Stimulated activated CD8-positive, alpha-beta memory T cell treated with anti-CD3 and anti-CD28 coated beads, Interleukin-2, amount 100 ng/mL, for 48 hours (primary cell): ENCODE measurements at regions not wholly inside any gene's neighbourhood (a gene's known extent, or its start where the extent isn't known, plus 50 kb on each side); places are given as distances from the start of the nearest gene placed in this dataset.
"Not testable (repeated sequence)": the region's sequence is repeated elsewhere in the genome, so short reads cannot be mapped to it uniquely, and the experiment has no call there.

ENCODE experiments used
- DNase-seq, 2 donors: peaks; one replicate each; pipeline ENCODE4 v3.0.0-alpha.2; 2020; ENCODE audit warnings: low read depth in 2 of 2

- no peak for DNase-seq
Measured at GRCh38 chr2:238521002-238521401, 94.3 kb downstream of the ASB1 start.

DNA sequence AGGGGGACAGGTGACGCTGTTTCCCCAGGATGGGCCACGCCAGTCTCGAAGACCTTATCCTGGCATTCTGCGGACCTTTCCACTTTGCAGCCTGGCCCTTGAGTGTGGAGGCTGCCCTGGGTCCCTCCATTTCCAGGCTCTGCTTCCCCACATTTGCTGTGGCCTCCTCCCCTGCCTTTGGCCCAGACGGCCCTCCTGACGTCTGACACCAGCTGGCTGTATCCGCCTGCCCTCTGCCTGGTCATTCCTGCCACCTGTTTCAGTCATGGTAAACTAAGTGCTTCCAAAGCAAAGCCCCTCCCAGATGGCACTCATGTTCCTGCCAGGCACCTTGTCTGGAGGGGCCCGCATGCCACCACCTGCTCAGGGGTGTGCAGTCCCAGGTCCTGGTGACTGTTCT is 95.1 kb downstream of the ASB1 start:
- no peak for DNase-seq

GRCh38 chr2:238523158-238524110 is 96.7 kb downstream of the ASB1 start:
- no peak for DNase-seq

- no peak for DNase-seq
Measured at GRCh38 chr2:238524426-238524983, 97.8 kb downstream of the ASB1 start.

DNA sequence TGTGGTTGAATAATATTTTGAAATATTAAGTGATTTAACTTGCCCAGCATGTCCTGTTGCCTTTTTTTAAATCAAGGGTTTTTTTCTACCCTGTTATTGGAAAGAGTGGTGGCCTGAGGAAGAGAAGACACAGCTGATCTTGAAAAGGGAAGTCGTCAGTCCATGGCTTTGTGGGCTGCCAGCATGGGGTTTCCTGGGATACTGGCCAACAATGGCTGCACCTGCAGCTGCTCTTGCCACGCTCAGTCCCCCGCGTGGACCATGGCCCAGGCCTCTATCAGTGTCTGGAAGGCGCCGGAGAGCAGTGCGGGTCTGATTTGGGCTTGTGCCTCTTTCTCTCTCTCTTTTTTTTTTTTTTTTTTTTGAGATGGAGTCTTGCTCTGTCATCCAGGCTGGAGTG is 99.3 kb downstream of the ASB1 start:
- no peak for DNase-seq

DNA sequence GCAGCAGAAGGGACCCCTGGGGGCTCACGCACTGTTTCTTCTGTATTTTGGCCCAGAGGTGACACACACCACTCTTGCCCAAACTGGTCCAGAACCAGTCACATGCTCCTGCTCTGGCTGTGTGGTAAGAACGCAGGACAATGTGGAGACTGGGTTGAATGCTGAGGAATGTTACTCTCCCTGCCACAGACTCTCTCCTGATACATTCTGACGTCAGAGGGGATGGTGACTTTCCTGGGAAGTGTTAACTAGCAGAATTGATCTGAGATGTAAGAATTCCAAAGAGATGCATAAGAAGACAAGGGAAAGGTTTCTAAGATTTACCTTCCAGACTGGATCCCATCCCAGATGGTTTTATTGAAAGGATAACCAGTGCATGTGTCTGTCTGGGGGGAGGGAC is 100.8 kb downstream of the ASB1 start:
- no peak for DNase-seq

DNA sequence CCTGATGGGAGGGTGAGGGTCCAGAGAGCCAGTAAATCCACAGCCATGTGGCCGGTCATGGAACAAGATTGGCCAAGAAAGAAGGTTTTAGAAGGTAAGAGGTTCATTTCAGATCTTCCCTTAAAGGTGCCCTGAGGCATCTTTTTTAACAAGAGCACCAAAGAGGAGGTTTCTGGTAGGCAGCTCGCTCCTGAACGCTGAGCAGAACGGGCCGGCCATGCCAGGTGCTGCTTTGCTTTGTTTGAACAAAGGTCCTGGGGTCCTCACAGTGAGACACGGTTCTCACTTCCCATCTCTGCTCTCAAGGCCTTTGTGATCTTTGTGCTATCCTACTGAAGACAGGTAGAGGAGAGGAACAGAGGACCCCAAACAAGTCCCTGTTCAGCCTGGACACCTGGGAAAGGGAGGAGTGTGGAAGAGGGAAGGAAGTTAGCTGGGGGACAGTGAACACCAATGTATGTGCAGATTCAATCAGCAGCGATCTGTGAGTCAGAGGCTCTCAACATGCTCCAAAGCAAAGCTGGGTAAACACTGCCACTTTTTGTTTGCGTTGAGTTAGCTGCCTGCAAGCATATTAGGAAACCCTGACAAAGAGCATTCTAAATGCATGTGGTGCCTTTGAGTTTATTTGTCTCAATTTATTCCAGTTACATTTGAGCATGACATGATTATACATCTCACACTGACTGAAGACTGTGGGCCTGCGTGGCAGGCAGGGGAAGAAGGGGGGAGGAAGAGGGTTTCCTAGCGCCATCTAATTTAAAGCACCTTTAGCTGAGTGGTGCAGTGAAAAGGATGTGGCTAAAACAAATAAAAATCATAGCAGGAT is 102.4 kb downstream of the ASB1 start:
- DNase-seq: no peak

- DNase-seq: not testable (repeated sequence)
Measured at GRCh38 chr2:238531017-238531645, 104.4 kb downstream of the ASB1 start.

DNA sequence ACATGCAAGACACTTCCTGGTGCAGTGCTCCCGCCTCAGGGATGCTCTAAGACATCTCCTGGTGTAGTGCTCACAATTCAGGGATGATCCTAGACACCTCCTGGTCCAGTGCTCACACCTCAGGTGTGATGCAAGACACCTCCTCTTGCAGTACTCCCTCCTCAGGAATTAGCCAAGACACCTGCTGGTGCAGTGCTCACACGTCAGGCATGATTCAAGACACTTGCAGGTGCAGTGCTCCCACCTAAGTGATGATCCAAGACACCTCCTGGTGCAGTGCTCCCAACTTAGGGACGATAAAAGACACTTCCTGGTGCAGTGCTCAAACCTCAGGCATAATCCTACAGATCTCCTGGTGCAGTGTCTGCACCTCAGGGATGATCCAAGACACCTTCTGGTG is 117.0 kb downstream of the ASB1 start:
- not testable (repeated sequence) for DNase-seq

DNA sequence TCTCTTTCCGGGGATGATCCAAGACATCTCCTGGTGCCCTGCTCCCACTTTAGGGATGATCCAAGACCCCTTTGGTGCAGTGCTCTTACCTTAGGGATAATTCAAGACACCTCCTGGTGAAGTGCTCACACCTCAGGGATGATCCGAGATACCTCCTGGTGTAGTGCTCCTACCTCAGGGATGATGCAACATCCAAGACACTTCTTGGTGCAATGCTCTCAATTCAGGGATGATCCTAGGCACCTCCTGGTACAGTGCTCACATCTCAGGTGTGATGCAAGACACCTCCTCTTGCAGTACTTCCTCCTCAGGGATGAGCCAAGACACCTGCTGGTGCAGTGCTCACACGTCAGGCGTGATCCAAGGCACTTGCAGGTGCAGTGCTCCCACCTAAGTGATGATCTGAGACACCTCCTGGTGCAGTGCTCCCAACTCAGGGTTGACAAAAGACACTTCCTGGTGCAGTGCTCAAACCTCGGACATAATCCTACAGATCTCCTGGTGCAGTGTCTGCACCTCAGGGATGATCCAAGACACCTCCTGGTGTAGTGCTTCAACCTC is 122.3 kb downstream of the ASB1 start:
- DNase-seq: no peak

DNA sequence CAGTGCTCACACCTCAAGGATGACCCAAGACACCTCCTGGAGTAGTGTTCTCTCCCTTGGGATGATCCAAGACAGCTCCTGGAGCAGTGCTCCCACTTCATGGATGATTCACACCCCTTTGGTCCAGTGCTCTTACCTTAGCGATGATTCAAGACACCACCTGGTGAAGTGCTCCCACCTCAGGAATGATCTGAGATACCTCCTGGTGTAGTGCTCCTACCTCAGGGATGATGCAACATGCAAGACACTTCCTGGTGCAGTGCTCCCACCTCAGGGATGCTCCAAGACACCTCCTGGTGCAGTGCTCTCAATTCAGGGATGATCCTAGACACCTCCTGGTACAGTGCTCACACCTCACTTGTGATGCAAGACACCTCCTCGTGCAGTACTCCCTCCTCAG is 123.1 kb downstream of the ASB1 start:
- DNase-seq: no peak

DNA sequence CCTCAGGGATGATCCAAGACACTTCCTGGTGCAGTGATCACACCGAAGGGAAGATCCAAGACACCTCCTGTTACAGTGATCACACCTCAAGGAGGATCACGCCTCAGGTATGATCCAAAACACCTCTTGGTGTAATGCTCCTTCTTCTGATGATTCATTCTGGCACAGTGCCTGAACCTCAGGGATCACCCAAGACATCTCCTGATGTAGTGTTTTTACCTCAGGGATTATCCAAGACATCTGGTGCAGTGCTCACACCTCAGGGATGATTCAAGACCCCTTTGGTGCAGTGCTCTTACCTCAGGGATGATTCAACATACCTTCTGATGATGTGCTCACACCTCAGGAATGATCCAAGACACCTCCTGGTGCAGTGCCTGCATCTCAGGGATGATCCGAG is 124.4 kb downstream of the ASB1 start:
- DNase-seq: no peak

GRCh38 chr2:238552226-238552625 is 125.5 kb downstream of the ASB1 start:
- no peak for DNase-seq

DNA sequence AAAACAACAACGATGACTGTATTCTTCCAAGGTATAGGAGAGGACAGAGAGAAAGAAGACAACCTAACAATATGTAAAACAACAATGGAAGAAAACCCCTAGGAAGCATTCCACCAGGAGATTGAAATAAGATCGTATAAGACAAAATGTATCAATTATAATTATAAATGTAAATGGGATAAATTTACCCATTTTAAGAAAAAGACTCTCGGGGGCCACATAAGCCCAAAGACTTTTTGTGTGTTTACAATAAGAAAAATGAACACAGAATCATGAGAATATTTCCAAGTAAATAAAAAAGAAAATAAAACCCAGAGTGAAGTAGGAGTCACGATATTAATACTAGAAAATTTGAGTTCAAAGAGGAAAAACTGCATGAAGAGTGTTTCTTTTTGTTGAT is 126.4 kb downstream of the ASB1 start:
- no peak for DNase-seq

DNA sequence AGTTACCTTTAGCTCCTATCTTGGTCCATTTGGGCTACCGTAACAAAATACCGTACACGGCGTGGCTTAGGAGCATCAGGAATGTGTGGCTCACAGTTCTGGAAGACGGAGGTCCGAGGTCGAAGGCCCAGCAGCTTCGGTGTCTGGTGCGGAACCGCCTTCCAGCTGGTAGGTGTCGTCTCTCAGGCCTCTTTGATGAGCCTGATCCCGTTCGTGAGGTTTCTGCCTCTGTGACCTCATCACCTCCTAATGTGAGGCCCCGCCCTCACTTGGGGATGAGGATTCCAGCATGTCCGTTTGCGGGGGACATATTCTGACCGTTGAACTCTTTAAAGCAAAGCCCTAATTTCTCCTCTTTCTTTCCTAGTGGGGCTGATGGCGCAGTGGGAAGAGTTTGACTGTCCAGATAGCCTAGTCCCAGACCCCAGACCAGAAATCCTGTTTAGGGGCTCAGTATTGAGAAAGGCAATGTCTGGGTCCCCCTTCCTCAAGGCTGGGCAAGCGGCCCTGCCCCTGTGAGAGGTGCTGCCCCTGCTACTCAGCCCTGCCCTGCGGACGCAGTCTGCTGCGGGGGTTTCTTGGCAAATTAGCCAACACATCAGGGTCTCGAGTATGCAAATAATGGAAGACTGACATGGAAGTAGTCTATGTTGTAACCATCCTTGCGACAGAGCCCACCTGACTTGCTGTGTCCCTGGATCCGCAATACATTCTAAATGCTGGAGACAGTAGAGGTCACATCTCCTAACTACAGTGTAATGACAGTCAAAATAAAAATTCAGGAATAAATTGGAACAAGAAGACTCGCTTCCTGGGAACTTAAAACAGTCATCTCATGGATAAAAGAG is 128.0 kb downstream of the ASB1 start:
- DNase-seq: no peak

GRCh38 chr2:238555786-238556542 is 129.2 kb downstream of the ASB1 start:
- DNase-seq: no peak

GRCh38 chr2:238557431-238557830 is 130.7 kb downstream of the ASB1 start:
- no peak for DNase-seq

DNA sequence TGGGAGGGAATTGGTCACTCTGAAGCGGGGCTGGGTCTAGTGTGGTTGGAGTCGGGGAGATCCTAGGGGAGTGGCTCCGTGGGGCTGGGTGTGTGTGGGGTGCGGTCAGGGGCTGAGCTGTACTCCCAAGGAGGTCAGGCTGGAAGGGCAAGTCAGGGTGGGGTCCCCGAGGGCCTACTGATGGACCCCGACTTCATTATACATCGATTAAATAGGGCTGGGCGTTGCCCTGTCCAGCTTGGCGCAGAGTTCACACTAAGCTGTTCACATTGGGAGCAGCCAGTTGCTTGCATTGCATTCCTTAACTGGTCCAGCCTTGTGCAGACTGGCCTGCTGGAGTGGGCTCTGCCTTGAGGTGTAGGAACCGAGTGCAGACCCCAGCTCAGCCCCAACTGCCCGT is 131.2 kb downstream of the ASB1 start:
- DNase-seq: no peak

DNA sequence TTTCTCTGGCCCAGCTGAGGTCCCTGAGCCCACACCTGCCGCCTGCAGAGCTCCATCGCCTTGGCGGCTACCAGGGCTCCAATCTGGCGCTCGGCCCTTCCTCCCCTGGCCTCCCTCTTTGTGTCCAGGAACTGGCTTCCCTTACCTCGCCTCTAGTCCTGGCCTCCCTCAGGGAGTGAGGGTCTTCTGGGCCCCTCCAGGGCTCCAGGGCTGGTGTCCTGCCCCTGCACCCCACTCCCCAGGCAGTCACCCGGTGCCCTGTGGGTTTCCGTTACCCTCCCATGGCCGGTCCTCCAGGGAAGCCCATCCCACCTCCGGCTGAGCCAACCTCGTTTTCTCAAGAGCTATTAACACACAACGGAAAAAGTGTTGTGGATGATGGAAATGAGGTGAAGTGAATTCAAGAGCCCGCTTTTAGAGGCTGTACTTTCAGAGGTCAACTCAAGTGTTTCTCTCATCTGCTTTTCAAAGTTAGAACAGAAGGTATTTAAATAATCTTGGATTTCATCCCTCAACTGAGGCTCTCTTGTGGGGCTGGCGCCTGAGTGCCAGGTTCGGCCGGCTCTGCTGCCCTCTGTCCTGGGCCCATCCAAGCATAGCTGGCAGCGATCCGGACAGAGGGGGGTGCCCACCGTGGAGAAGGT is 131.9 kb downstream of the ASB1 start:
- DNase-seq: no peak

DNA sequence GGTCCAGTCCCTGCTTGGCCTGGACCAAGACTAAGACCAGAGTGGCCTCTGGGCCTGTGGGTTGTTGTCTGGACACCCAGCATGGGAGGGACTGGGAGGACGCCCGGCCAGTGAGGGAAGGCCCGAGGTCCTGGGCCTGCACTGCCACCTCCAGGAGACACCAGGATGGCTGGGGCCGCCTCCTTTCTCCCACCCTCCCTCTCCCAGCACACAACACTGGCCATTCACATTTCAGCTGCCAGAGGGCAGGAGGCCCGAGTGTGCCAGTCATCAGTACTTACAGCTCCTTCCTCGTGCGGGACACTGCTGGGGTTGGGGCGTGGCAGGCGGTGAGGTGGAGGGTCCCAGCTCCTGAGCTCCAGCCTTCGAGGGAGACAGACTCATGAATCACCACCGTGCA is 133.5 kb downstream of the ASB1 start:
- no peak for DNase-seq
